K562 (cell line): ENCODE measurements at regions not wholly inside any gene's neighbourhood (a gene's known extent, or its start where the extent isn't known, plus 50 kb on each side); places are given as distances from the start of the nearest gene placed in this dataset.

ENCODE experiments used
- CCNT2 ChIP-seq: IDR thresholded peaks from 2 replicates; pipeline ENCODE4 v1.6.1; 2011; ENCODE audit warnings: borderline replicate concordance, low read depth, mild to moderate bottlenecking, moderate library complexity, mixed read lengths, low read length; ENCODE audit not compliant: insufficient read length; ENCODE audit errors: extremely low read depth
- ERF ChIP-seq: fragments of 450-650 bp; formaldehyde crosslinking; IDR thresholded peaks from 2 replicates; pipeline ENCODE4 v1.4.0; 2020; ENCODE audit warnings: mild to moderate bottlenecking, mixed read lengths
- IRF1 ChIP-seq: sonication (generic); formaldehyde crosslinking; IDR thresholded peaks from 2 replicates; pipeline ENCODE4 v1.8.0; 2022; ENCODE audit warnings: missing genetic modification reagents, mild to moderate bottlenecking, borderline replicate concordance
- JUNB ChIP-seq: fragments of 450-650 bp; formaldehyde crosslinking; conservative IDR thresholded peaks from 2 replicates; pipeline ENCODE4 v1.4.0; 2020; ENCODE audit warnings: mild to moderate bottlenecking
- KLF6 ChIP-seq: fragments of 250-450 bp; sonication (Bioruptor Pico); IDR thresholded peaks from 2 replicates; pipeline ENCODE4 v1.4.0; 2020; ENCODE audit warnings: mild to moderate bottlenecking, moderate library complexity, borderline replicate concordance
- MXI1 ChIP-seq: IDR thresholded peaks from 2 replicates; pipeline ENCODE4 v1.6.1; 2011; ENCODE audit warnings: low read depth, mild to moderate bottlenecking, improper control_type of control experiment, low read length
- NCOA4 ChIP-seq: fragments of 450-650 bp; IDR thresholded peaks from 2 replicates; pipeline ENCODE4 v1.6.1; 2018; ENCODE audit warnings: mild to moderate bottlenecking; ENCODE audit not compliant: partially characterized antibody
- NFYB ChIP-seq: IDR thresholded peaks from 2 replicates; pipeline ENCODE4 v1.6.1; 2011; ENCODE audit warnings: mild to moderate bottlenecking, moderate library complexity; ENCODE audit not compliant: insufficient read length; ENCODE audit errors: extremely low read depth
- NUFIP1 ChIP-seq: fragments of 450-650 bp; IDR thresholded peaks from 2 replicates; pipeline ENCODE4 v1.6.1; 2018; ENCODE audit not compliant: partially characterized antibody
- POLR2H ChIP-seq: IDR thresholded peaks from 2 replicates; pipeline ENCODE4 v1.6.1; 2016; ENCODE audit warnings: missing genetic modification characterization, low read depth, mild to moderate bottlenecking, control low read depth, missing compliant biosample characterization, moderate library complexity
- RCOR1 ChIP-seq, 2 experiments: IDR thresholded peaks; 2 replicates each; pipeline ENCODE4 v1.6.1; 2012; ENCODE audit warnings: low read depth in 2 of 2, low read length in 2 of 2, borderline replicate concordance in 1 of 2, improper control_type of control experiment in 1 of 2
- SIN3B ChIP-seq: fragments of 450-650 bp; IDR thresholded peaks from 2 replicates; pipeline ENCODE4 v1.6.1; 2017; ENCODE audit warnings: low read depth, mild to moderate bottlenecking, moderate library complexity
- SIX5 ChIP-seq, 2 experiments: IDR thresholded peaks; 2 replicates each; pipeline ENCODE4 v1.6.1; 2011; ENCODE audit warnings: low read length in 2 of 2, borderline replicate concordance in 1 of 2, low read depth in 1 of 2, mild to moderate bottlenecking in 1 of 2, moderate library complexity in 1 of 2; ENCODE audit not compliant: insufficient read depth in 1 of 2
- SRF ChIP-seq, 2 experiments: fragments of 250-450, 450-650 bp in 1 of 2; sonication (Bioruptor Pico) in 1 of 2; sonication (generic) in 1 of 2; formaldehyde crosslinking; IDR thresholded peaks; 2 replicates each; pipeline versions ENCODE4 v1.5.0 to v1.5.1; 2020 to 2022; ENCODE audit warnings: mild to moderate bottlenecking in 1 of 2, missing genetic modification reagents in 1 of 2
- TCF7L2 ChIP-seq: fragments of 150-350 bp; IDR thresholded peaks from 2 replicates; pipeline ENCODE4 v1.6.1; 2016; ENCODE audit warnings: low read depth, mild to moderate bottlenecking, low read length, moderate library complexity
- TEAD2 ChIP-seq: fragments of 450-650 bp; IDR thresholded peaks from 2 replicates; pipeline ENCODE4 v1.6.1; 2016; ENCODE audit warnings: missing genetic modification characterization, control low read depth, missing compliant biosample characterization
- THRA ChIP-seq: fragments of 450-650 bp; IDR thresholded peaks from 2 replicates; pipeline ENCODE4 v1.6.1; 2017; ENCODE audit warnings: mild to moderate bottlenecking, moderate library complexity
- ZFPM2 ChIP-seq: fragments of 250-450 bp; sonication (Bioruptor Pico); IDR thresholded peaks from 2 replicates; pipeline ENCODE4 v1.5.1; 2022; ENCODE audit warnings: mild to moderate bottlenecking
- ZFX ChIP-seq: sonication (generic); formaldehyde crosslinking; IDR thresholded peaks from 2 replicates; pipeline ENCODE4 v1.8.0; 2022; ENCODE audit warnings: mild to moderate bottlenecking, missing genetic modification reagents, moderate library complexity
- ZNF165 ChIP-seq: fragments of 250-450 bp; sonication (Bioruptor Pico); IDR thresholded peaks from 2 replicates; pipeline ENCODE4 v1.4.0; 2020; ENCODE audit warnings: borderline replicate concordance
- ZNF184 ChIP-seq: sonication (generic); formaldehyde crosslinking; IDR thresholded peaks from 2 replicates; pipeline ENCODE4 v1.5.0; 2020; ENCODE audit warnings: missing genetic modification reagents
- ZNF561 ChIP-seq: fragments of 450-650 bp; formaldehyde crosslinking; conservative IDR thresholded peaks from 2 replicates; pipeline ENCODE4 v1.4.0; 2020; ENCODE audit warnings: mild to moderate bottlenecking, moderate library complexity
- TF ChIP-seq, protein P1 (sequence below): fragments of 450-650 bp; formaldehyde crosslinking; IDR thresholded peaks from 2 replicates; pipeline ENCODE4 v1.4.0; 2020; ENCODE audit warnings: mild to moderate bottlenecking, moderate library complexity
- TF ChIP-seq, protein P2 (sequence below): fragments of 250-450 bp; sonication (Bioruptor Pico); IDR thresholded peaks from 2 replicates; pipeline ENCODE4 v1.8.0; 2022; ENCODE audit warnings: moderate library complexity, mild to moderate bottlenecking, inconsistent platforms

- TF ChIP-seq, protein P1, sequence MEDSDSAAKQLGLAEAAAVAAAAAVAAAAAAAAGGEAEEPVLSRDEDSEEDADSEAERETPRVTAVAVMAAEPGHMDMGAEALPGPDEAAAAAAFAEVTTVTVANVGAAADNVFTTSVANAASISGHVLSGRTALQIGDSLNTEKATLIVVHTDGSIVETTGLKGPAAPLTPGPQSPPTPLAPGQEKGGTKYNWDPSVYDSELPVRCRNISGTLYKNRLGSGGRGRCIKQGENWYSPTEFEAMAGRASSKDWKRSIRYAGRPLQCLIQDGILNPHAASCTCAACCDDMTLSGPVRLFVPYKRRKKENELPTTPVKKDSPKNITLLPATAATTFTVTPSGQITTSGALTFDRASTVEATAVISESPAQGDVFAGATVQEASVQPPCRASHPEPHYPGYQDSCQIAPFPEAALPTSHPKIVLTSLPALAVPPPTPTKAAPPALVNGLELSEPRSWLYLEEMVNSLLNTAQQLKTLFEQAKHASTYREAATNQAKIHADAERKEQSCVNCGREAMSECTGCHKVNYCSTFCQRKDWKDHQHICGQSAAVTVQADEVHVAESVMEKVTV (CRISPR knock-in tag): peak; percentile 92
- TF ChIP-seq IRF1 (CRISPR knock-in tag) (no peak), CCNT2 (no peak), JUNB (CRISPR knock-in tag) (no peak), NCOA4 (no peak), ZNF561 (CRISPR knock-in tag) (no peak), THRA (no peak), ZNF165 (CRISPR knock-in tag) (no peak), ERF (CRISPR knock-in tag) (no peak), SIX5 (IDR thresholded peaks at IDR 0.05; ENCODE audit: borderline replicate concordance in 1 of 2, insufficient read depth in 1 of 2, low read depth in 1 of 2, low read length in 2 of 2) (no peak), NUFIP1 (no peak), TCF7L2 (no peak), POLR2H (tag) (no peak), RCOR1 (IDR thresholded peaks at IDR 0.05; ENCODE audit: borderline replicate concordance in 1 of 2, low read depth in 2 of 2, low read length in 2 of 2) (0 out of 4 replicates have a peak, but pooled peaks of 1 of the 2 experiments have one; percentile 27), ZFX (no peak), SIN3B (no peak), TEAD2 (no peak), ZFPM2 (CRISPR knock-in tag) (no peak), NFYB (peak; percentile 18), KLF6 (CRISPR knock-in tag) (no peak), MXI1 (no peak), ZNF184 (CRISPR knock-in tag) (no peak), SRF (CRISPR knock-in tag; IDR thresholded peaks at IDR 0.05) (no peak)
- TF ChIP-seq, protein P2, sequence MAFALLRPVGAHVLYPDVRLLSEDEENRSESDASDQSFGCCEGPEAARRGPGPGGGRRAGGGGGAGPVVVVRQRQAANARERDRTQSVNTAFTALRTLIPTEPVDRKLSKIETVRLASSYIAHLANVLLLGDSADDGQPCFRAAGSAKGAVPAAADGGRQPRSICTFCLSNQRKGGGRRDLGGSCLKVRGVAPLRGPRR (CRISPR knock-in tag): no peak
Observed at GRCh38 chr5:50962934-50963872, 296.8 kb downstream of the PARP8 start (continued).
